ENCODE measurements at regions not wholly inside any gene's neighbourhood (a gene's known extent, or its start where the extent isn't known, plus 50 kb on each side); places are given as distances from the start of the nearest gene placed in this dataset.

- Mint-ChIP-seq H3K4me3 (no peak overlapping the region), H3K4me1 (no peaks in the 10 kb centered on the region), H3K9me3 (no peaks in the 10 kb centered on the region), H3K36me3 (ENCODE audit: insufficient read depth in 1 of 3, low read depth in 3 of 3) (no peaks in the 10 kb centered on the region), H3K27me3 (ENCODE audit: low read depth) (no peaks in the 10 kb centered on the region), H3K27ac (no peak overlapping the region)
- Histone ChIP-seq H3K79me1 (ENCODE audit: insufficient read depth, low read depth, low read length, poor library complexity, severe bottlenecking) (no peaks in the 10 kb centered on the region), H3K23me2 (ENCODE audit: insufficient read length, low read depth, low read length, poor library complexity, severe bottlenecking) (no peaks in the 10 kb centered on the region), H2AK5ac (ENCODE audit: insufficient read length, low read length) (no peak overlapping the region), H3T11ph (ENCODE audit: low read length) (no peak overlapping the region), H3K79me2 (ENCODE audit: insufficient read depth, low read length) (no peaks in the 10 kb centered on the region), H3K56ac (ENCODE audit: insufficient read length, low read depth, low read length) (no peak overlapping the region), H3K27me3 (ENCODE audit: insufficient read depth, low read length) (no peaks in the 10 kb centered on the region), H3K4ac (ENCODE audit: low read depth, low read length) (no peak overlapping the region), H3K23ac (ENCODE audit: insufficient read length, low read depth, low read length) (no peak overlapping the region), H2BK12ac (ENCODE audit: insufficient read length, low read depth, low read length) (no peak overlapping the region), H3K27ac (ENCODE audit: insufficient read length, low read depth, low read length) (no peak overlapping the region), H2AFZ (ENCODE audit: low read length) (no peak overlapping the region), H2BK20ac (ENCODE audit: low read depth, low read length, poor library complexity, severe bottlenecking) (no peak overlapping the region), H4K5ac (ENCODE audit: insufficient read length, low read depth, low read length) (no peak overlapping the region), H3K4me1 (ENCODE audit: insufficient read depth, low read length) (no peaks in the 10 kb centered on the region), H2BK120ac (ENCODE audit: low read depth, low read length, poor library complexity, severe bottlenecking) (no peak overlapping the region), H4K20me1 (ENCODE audit: control insufficient read depth, insufficient read depth, insufficient read length) (no peaks in the 10 kb centered on the region), H3K9me3 (ENCODE audit: control insufficient read depth, low read depth, low read length) (no peaks in the 10 kb centered on the region), H4K91ac (ENCODE audit: insufficient read length, low read depth, low read length) (no peak overlapping the region), H2BK15ac (ENCODE audit: low read depth, low read length) (no peak overlapping the region), H2BK5ac (ENCODE audit: insufficient read length, low read length) (no peak overlapping the region), H3K14ac (ENCODE audit: insufficient read depth, low read length) (no peak overlapping the region), H3K18ac (ENCODE audit: insufficient read length, low read depth, low read length) (no peak overlapping the region), H4K8ac (replicated peaks; ENCODE audit: insufficient read length, low read depth, low read length) (no peak overlapping the region), H3K4me2 (ENCODE audit: insufficient read depth, insufficient read length, low read length) (no peak overlapping the region), H3K9ac (ENCODE audit: extremely low read depth, insufficient read length, low read length) (no peak overlapping the region)
- WGBS (ENCODE audit: extremely low coverage, insufficient read length, low lambda C conversion rate): no CpG with 5 or more reads among the region's 1 CpG
- DNase-seq: no peak
- no peak for TF ChIP-seq CTCF (conservative IDR thresholded peaks at IDR 0.05)
Measured at GRCh38 chr3:115224687-115225086, 77.6 kb upstream of the ZBTB20 start.

All from H9 (cell line).